Activated T-helper 2 cell treated with anti-CD3 and anti-CD28 coated beads, Interferon-gamma antibody, Interleukin-2, Interleukin-4, amounts not matched to agents 10 μg/mL and 5 μg/mL and 100 μg/mL, durations not matched to agents 14 hours and 24 hours and 36 hours (primary cell): ENCODE measurements at regions not wholly inside any gene's neighbourhood (a gene's known extent, or its start where the extent isn't known, plus 50 kb on each side); places are given as distances from the start of the nearest gene placed in this dataset.
"Not testable (repeated sequence)": the region's sequence is repeated elsewhere in the genome, so short reads cannot be mapped to it uniquely, and the experiment has no call there.

Source experiments
- DNase-seq: peaks from one replicate; pipeline ENCODE4 v3.0.0; 2021; ENCODE audit warnings: low spot score
- H3K27ac Mint-ChIP-seq: one replicate; pipeline ENCODE4 v1.8.0; 2021; ENCODE audit warnings: mixed read lengths
- H3K27me3 Mint-ChIP-seq: one replicate; pipeline ENCODE4 v1.8.0; 2021; ENCODE audit warnings: low read depth, mixed read lengths
- H3K36me3 Mint-ChIP-seq: one replicate; pipeline ENCODE4 v1.8.0; 2021; ENCODE audit warnings: low read depth, mixed read lengths
- H3K4me1 Mint-ChIP-seq: one replicate; pipeline ENCODE4 v1.8.0; 2021; ENCODE audit warnings: low read depth, mixed read lengths
- H3K4me3 Mint-ChIP-seq: one replicate; pipeline ENCODE4 v1.8.0; 2021; ENCODE audit warnings: low read depth, mild to moderate bottlenecking, moderate library complexity, mixed read lengths
- H3K9me3 Mint-ChIP-seq: one replicate; pipeline ENCODE4 v1.8.0; 2021; ENCODE audit warnings: mixed read lengths
- intact Hi-C: fragments of 100-400 bp; cut with micrococcal nuclease; formaldehyde crosslinking; loops from one replicate; pipeline ENCODE4 v1.15.1; 2023

- H3K36me3 Mint-ChIP-seq, DNase-seq, H3K27ac Mint-ChIP-seq, H3K27me3 Mint-ChIP-seq, intact Hi-C loops, H3K4me3 Mint-ChIP-seq, H3K4me1 Mint-ChIP-seq, H3K9me3 Mint-ChIP-seq: not testable (repeated sequence)
Measured at GRCh38 chr4:138456349-138456748, 214.2 kb upstream of the SLC7A11 start.

- no peaks in the 10 kb centered on the region for H3K9me3 Mint-ChIP-seq
- H3K36me3 Mint-ChIP-seq: no peaks in the 10 kb centered on the region
- H3K4me3 Mint-ChIP-seq: no peak overlapping the region
- no peaks in the 10 kb centered on the region for H3K27me3 Mint-ChIP-seq
- intact Hi-C loops: no loop called here
- no peaks in the 10 kb centered on the region for H3K4me1 Mint-ChIP-seq
- no peak overlapping the region for H3K27ac Mint-ChIP-seq
- DNase-seq: no peak
Measured at GRCh38 chr4:138455097-138455496, 212.9 kb upstream of the SLC7A11 start.

- no peak overlapping the region for H3K4me3 Mint-ChIP-seq
- no peaks in the 10 kb centered on the region for H3K4me1 Mint-ChIP-seq
- intact Hi-C loops: no loop called here
- H3K9me3 Mint-ChIP-seq: no peaks in the 10 kb centered on the region
- DNase-seq: no peak
- H3K27ac Mint-ChIP-seq: no peak overlapping the region
- H3K27me3 Mint-ChIP-seq: no peaks in the 10 kb centered on the region
- no peaks in the 10 kb centered on the region for H3K36me3 Mint-ChIP-seq
Measured at GRCh38 chr4:138452826-138453225, 210.7 kb upstream of the SLC7A11 start.

- H3K9me3 Mint-ChIP-seq: no peaks in the 10 kb centered on the region
- no peaks in the 10 kb centered on the region for H3K4me1 Mint-ChIP-seq
- H3K36me3 Mint-ChIP-seq: no peaks in the 10 kb centered on the region
- H3K27me3 Mint-ChIP-seq: no peaks in the 10 kb centered on the region
- DNase-seq: no peak
- no peak overlapping the region for H3K27ac Mint-ChIP-seq
- no peak overlapping the region for H3K4me3 Mint-ChIP-seq
- intact Hi-C loops: no loop called here
Measured at GRCh38 chr4:138451276-138451663, 209.1 kb upstream of the SLC7A11 start.

- no peak for DNase-seq
- intact Hi-C loops: no loop called here
- Mint-ChIP-seq H3K27ac (no peak overlapping the region), H3K4me3 (no peak overlapping the region), H3K9me3 (no peaks in the 10 kb centered on the region), H3K36me3 (no peaks in the 10 kb centered on the region), H3K4me1 (no peaks in the 10 kb centered on the region), H3K27me3 (no peaks in the 10 kb centered on the region)
Measured at GRCh38 chr4:138450546-138451275, 208.6 kb upstream of the SLC7A11 start.

- Mint-ChIP-seq H3K27ac (no peak overlapping the region), H3K27me3 (no peaks in the 10 kb centered on the region), H3K4me3 (no peak overlapping the region), H3K36me3 (no peaks in the 10 kb centered on the region), H3K4me1 (no peaks in the 10 kb centered on the region), H3K9me3 (no peaks in the 10 kb centered on the region)
- no peak for DNase-seq
- intact Hi-C loops: no loop called here
Measured at GRCh38 chr4:138449938-138450337, 207.8 kb upstream of the SLC7A11 start.

GRCh38 chr4:138448169-138448568, 206.0 kb upstream of the SLC7A11 start:
- DNase-seq: no peak
- Mint-ChIP-seq H3K27me3 (no peaks in the 10 kb centered on the region), H3K36me3 (no peaks in the 10 kb centered on the region), H3K9me3 (no peaks in the 10 kb centered on the region), H3K4me1 (no peaks in the 10 kb centered on the region), H3K4me3 (no peak overlapping the region), H3K27ac (no peak overlapping the region)
- intact Hi-C loops: no loop called here

- intact Hi-C loops: no loop called here
- Mint-ChIP-seq H3K4me1 (no peaks in the 10 kb centered on the region), H3K9me3 (no peaks in the 10 kb centered on the region), H3K27me3 (no peaks in the 10 kb centered on the region), H3K4me3 (no peak overlapping the region), H3K27ac (no peak overlapping the region), H3K36me3 (no peaks in the 10 kb centered on the region)
- no peak for DNase-seq
Measured at GRCh38 chr4:138446456-138446855, 204.3 kb upstream of the SLC7A11 start.

- no peak overlapping the region for H3K4me3 Mint-ChIP-seq
- H3K27ac Mint-ChIP-seq: no peak overlapping the region
- H3K27me3 Mint-ChIP-seq: no peaks in the 10 kb centered on the region
Measured at GRCh38 chr4:138445098-138445497, 202.9 kb upstream of the SLC7A11 start.

GRCh38 chr4:138444260-138444659, 202.1 kb upstream of the SLC7A11 start:
- H3K4me3 Mint-ChIP-seq: no peak overlapping the region
- H3K27ac Mint-ChIP-seq: no peak overlapping the region
- no peaks in the 10 kb centered on the region for H3K27me3 Mint-ChIP-seq
- no peaks in the 10 kb centered on the region for H3K9me3 Mint-ChIP-seq
- DNase-seq: no peak
- no peaks in the 10 kb centered on the region for H3K36me3 Mint-ChIP-seq
- intact Hi-C loops: no loop called here
- H3K4me1 Mint-ChIP-seq: no peaks in the 10 kb centered on the region

More at GRCh38 chr4:138445098-138445497, 202.9 kb upstream of the SLC7A11 start:
- H3K36me3 Mint-ChIP-seq: no peaks in the 10 kb centered on the region
- no peaks in the 10 kb centered on the region for H3K9me3 Mint-ChIP-seq
- no peak for DNase-seq
- no peaks in the 10 kb centered on the region for H3K4me1 Mint-ChIP-seq
- intact Hi-C loops: no loop called here

GRCh38 chr4:138439143-138439581, 197.0 kb upstream of the SLC7A11 start:
- no peaks in the 10 kb centered on the region for H3K27me3 Mint-ChIP-seq
- no peak overlapping the region for H3K4me3 Mint-ChIP-seq

GRCh38 chr4:138438608-138439007, 196.5 kb upstream of the SLC7A11 start:
- intact Hi-C loops: no loop called here
- Mint-ChIP-seq H3K27me3 (no peaks in the 10 kb centered on the region), H3K9me3 (no peaks in the 10 kb centered on the region), H3K4me1 (no peaks in the 10 kb centered on the region), H3K36me3 (no peaks in the 10 kb centered on the region), H3K4me3 (no peak overlapping the region), H3K27ac (no peak overlapping the region)
- DNase-seq: no peak

More at GRCh38 chr4:138439143-138439581, 197.0 kb upstream of the SLC7A11 start:
- Mint-ChIP-seq H3K9me3 (no peaks in the 10 kb centered on the region), H3K4me1 (no peaks in the 10 kb centered on the region), H3K36me3 (no peaks in the 10 kb centered on the region), H3K27ac (no peak overlapping the region)
- intact Hi-C loops: no loop called here
- DNase-seq: no peak

GRCh38 chr4:138437263-138437851, 195.2 kb upstream of the SLC7A11 start:
- intact Hi-C loops: no loop called here
- no peaks in the 10 kb centered on the region for H3K36me3 Mint-ChIP-seq
- no peaks in the 10 kb centered on the region for H3K27me3 Mint-ChIP-seq
- H3K9me3 Mint-ChIP-seq: peaks cover 4% of the 10 kb centered on the region
- H3K27ac Mint-ChIP-seq: no peak overlapping the region
- no peaks in the 10 kb centered on the region for H3K4me1 Mint-ChIP-seq
- no peak for DNase-seq
- no peak overlapping the region for H3K4me3 Mint-ChIP-seq
